ENCODE measurements at regions not wholly inside any gene's neighbourhood (a gene's known extent, or its start where the extent isn't known, plus 50 kb on each side); places are given as distances from the start of the nearest gene placed in this dataset.

- TF ChIP-seq POLR2A (IDR thresholded peaks at IDR 0.05; ENCODE audit: low read depth, low read length): no peak
- FAIRE-seq (no peak), DNase-seq (ENCODE audit: insufficient read length, low spot score) (no peak)
Measured at GRCh38 chr1:80767711-80768110, 1033.0 kb upstream of the ADGRL2 start.

GRCh38 chr1:80759354-80759753 lies 1041.4 kb upstream of the ADGRL2 start:
- no peak for FAIRE-seq
- no peak for DNase-seq (ENCODE audit: insufficient read length, low spot score)
- no peak for TF ChIP-seq POLR2A (IDR thresholded peaks at IDR 0.05; ENCODE audit: low read depth, low read length)

- no peak for TF ChIP-seq POLR2A (IDR thresholded peaks at IDR 0.05; ENCODE audit: low read depth, low read length)
- FAIRE-seq: no peak
- DNase-seq (ENCODE audit: insufficient read length, low spot score): no peak
Measured at GRCh38 chr1:80755944-80756343, 1044.8 kb upstream of the ADGRL2 start.

GRCh38 chr1:80751204-80751603 lies 1049.5 kb upstream of the ADGRL2 start:
- FAIRE-seq (no peak), DNase-seq (ENCODE audit: insufficient read length, low spot score) (no peak)
- no peak for TF ChIP-seq POLR2A (IDR thresholded peaks at IDR 0.05; ENCODE audit: low read depth, low read length)

- no peak for DNase-seq (ENCODE audit: insufficient read length, low spot score)
- TF ChIP-seq POLR2A (IDR thresholded peaks at IDR 0.05; ENCODE audit: low read depth, low read length): no peak
- no peak for FAIRE-seq
Measured at GRCh38 chr1:80731241-80731894, 1069.4 kb upstream of the ADGRL2 start.

- no peak for FAIRE-seq
- no peak for DNase-seq (ENCODE audit: insufficient read length, low spot score)
- TF ChIP-seq POLR2A (IDR thresholded peaks at IDR 0.05; ENCODE audit: low read depth, low read length): no peak
Measured at GRCh38 chr1:80722611-80723010, 1078.1 kb upstream of the ADGRL2 start.

- DNase-seq (ENCODE audit: insufficient read length, low spot score) (no peak), FAIRE-seq (no peak)
- no peak for TF ChIP-seq POLR2A (IDR thresholded peaks at IDR 0.05; ENCODE audit: low read depth, low read length)
Measured at GRCh38 chr1:80706526-80706925, 1094.2 kb upstream of the ADGRL2 start.

GRCh38 chr1:80678438-80678837 lies 1122.3 kb upstream of the ADGRL2 start:
- no peak for DNase-seq (ENCODE audit: insufficient read length, low spot score)
- no peak for FAIRE-seq
- TF ChIP-seq POLR2A (IDR thresholded peaks at IDR 0.05; ENCODE audit: low read depth, low read length): no peak

GRCh38 chr1:80675454-80675853 lies 1125.3 kb upstream of the ADGRL2 start:
- no peak for DNase-seq (ENCODE audit: insufficient read length, low spot score)
- FAIRE-seq: no peak
- no peak for TF ChIP-seq POLR2A (IDR thresholded peaks at IDR 0.05; ENCODE audit: low read depth, low read length)

- TF ChIP-seq POLR2A (IDR thresholded peaks at IDR 0.05; ENCODE audit: low read depth, low read length): no peak
- DNase-seq (ENCODE audit: insufficient read length, low spot score) (no peak), FAIRE-seq (no peak)
Measured at GRCh38 chr1:80673935-80674597, 1126.7 kb upstream of the ADGRL2 start.

GRCh38 chr1:80668372-80668771 lies 1132.4 kb upstream of the ADGRL2 start:
- FAIRE-seq: no peak
- no peak for TF ChIP-seq POLR2A (IDR thresholded peaks at IDR 0.05; ENCODE audit: low read depth, low read length)
- DNase-seq (ENCODE audit: insufficient read length, low spot score): no peak

- FAIRE-seq (no peak), DNase-seq (ENCODE audit: insufficient read length, low spot score) (no peak)
- TF ChIP-seq POLR2A (IDR thresholded peaks at IDR 0.05; ENCODE audit: low read depth, low read length): no peak
Measured at GRCh38 chr1:80666073-80666472, 1134.7 kb upstream of the ADGRL2 start.

- FAIRE-seq: no peak
- TF ChIP-seq POLR2A (IDR thresholded peaks at IDR 0.05; ENCODE audit: low read depth, low read length): no peak
- no peak for DNase-seq (ENCODE audit: insufficient read length, low spot score)
Measured at GRCh38 chr1:80659161-80659560, 1141.6 kb upstream of the ADGRL2 start.

- DNase-seq (ENCODE audit: insufficient read length, low spot score) (no peak), FAIRE-seq (no peak)
- no peak for TF ChIP-seq POLR2A (IDR thresholded peaks at IDR 0.05; ENCODE audit: low read depth, low read length)
Measured at GRCh38 chr1:80657707-80658106, 1143.0 kb upstream of the ADGRL2 start.

- FAIRE-seq (no peak), DNase-seq (ENCODE audit: insufficient read length, low spot score) (no peak)
- TF ChIP-seq POLR2A (IDR thresholded peaks at IDR 0.05; ENCODE audit: low read depth, low read length): no peak
Measured at GRCh38 chr1:80657044-80657643, 1143.6 kb upstream of the ADGRL2 start.
